Breast epithelium (tissue), 3 donors: ENCODE measurements at regions not wholly inside any gene's neighbourhood (a gene's known extent, or its start where the extent isn't known, plus 50 kb on each side); places are given as distances from the start of the nearest gene placed in this dataset.

Source experiments
- POLR2A ChIP-seq: fragments of 450-650 bp; IDR thresholded peaks from one replicate; pipeline ENCODE4 v1.6.1; 2016; ENCODE audit warnings: antibody characterized with exemption, mild to moderate bottlenecking, moderate library complexity
- TF ChIP-seq, protein P1 (sequence below), 3 donors: fragments of 450-650 bp; IDR thresholded peaks; one replicate each; pipeline ENCODE4 v1.5.1; 2016 to 2017; ENCODE audit warnings: antibody characterized with exemption in 3 of 3, mild to moderate bottlenecking in 3 of 3, moderate library complexity in 3 of 3

- TF ChIP-seq POLR2A, result no peak
- TF ChIP-seq, protein P1, sequence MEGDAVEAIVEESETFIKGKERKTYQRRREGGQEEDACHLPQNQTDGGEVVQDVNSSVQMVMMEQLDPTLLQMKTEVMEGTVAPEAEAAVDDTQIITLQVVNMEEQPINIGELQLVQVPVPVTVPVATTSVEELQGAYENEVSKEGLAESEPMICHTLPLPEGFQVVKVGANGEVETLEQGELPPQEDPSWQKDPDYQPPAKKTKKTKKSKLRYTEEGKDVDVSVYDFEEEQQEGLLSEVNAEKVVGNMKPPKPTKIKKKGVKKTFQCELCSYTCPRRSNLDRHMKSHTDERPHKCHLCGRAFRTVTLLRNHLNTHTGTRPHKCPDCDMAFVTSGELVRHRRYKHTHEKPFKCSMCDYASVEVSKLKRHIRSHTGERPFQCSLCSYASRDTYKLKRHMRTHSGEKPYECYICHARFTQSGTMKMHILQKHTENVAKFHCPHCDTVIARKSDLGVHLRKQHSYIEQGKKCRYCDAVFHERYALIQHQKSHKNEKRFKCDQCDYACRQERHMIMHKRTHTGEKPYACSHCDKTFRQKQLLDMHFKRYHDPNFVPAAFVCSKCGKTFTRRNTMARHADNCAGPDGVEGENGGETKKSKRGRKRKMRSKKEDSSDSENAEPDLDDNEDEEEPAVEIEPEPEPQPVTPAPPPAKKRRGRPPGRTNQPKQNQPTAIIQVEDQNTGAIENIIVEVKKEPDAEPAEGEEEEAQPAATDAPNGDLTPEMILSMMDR (IDR thresholded peaks at IDR 0.05), result no peak
Measured at GRCh38 chr1:208895820-208896219, 651.6 kb upstream of the PLXNA2 start.
